GM18511 (cell line): ENCODE measurements at regions not wholly inside any gene's neighbourhood (a gene's known extent, or its start where the extent isn't known, plus 50 kb on each side); places are given as distances from the start of the nearest gene placed in this dataset.
"Not testable (repeated sequence)": the region's sequence is repeated elsewhere in the genome, so short reads cannot be mapped to it uniquely, and the experiment has no call there.

Source experiments
- ATAC-seq: cut with Tn5 transposase; IDR thresholded peaks from one replicate; pipeline ENCODE4 v1.9.1; 2021; ENCODE audit warnings: mild to moderate bottlenecking, moderate library complexity; ENCODE audit not compliant: unreplicated experiment

DNA sequence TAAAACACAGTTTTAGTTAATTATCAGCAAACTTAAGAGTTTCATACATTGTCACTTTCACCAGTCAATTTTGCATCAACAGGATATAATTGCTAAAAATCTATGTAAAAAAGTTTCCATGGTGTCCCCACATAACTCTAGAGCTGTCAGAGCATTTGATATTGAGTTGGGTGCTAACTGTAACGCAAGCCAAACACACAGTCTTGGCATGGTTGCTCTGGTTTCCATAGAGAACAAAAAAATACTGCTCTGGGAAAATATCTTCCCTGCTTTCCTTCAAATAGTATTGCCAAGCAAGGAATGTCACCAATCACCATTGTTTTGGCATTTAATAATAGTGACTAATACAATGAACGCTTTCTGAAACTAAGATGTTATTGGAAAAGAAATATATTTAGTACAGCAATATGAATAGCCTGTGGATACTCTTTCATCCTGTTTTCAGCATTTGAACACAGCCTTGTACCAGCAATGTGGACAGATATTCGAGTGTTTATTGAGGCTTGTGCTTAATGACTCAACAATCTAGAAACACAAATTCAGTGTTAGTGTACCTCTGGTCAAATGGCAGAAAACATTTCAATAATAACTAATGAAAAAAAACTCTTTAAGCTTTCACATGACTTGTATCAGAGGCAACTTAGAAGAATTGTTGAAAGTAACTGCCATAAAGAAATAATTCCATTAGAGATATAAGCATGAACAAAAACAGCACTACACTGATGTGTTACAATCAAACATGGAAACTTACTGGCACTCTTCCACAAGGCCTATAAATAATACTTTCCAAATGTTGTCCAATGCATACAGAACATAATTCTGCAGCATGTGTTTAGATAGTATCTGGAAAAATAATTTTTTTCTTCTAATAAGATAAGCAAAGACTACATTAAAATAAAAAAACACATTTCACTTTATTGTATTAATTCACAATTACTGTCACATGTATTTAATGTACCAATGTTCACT, 1469.5 kb upstream of the CELF2 start:
- no peak for ATAC-seq

DNA sequence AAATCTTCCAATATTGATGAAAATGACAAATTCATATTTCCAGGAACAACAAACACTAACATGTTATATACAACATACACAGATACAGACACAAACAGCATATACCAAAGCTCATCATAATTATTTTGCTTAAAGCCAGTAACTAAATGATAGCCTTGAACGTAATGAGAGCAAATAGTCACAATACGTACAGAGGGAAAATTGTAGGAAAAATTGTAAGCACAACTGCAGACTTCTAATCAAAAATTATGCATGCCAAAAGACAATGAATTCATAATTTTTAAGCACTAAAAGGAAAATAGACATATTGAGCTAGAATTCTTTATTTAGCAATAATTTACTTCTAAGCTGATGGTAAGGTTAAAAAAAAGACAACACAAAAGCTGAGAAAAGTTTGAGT, 1466.9 kb upstream of the CELF2 start:
- ATAC-seq: no peak

DNA sequence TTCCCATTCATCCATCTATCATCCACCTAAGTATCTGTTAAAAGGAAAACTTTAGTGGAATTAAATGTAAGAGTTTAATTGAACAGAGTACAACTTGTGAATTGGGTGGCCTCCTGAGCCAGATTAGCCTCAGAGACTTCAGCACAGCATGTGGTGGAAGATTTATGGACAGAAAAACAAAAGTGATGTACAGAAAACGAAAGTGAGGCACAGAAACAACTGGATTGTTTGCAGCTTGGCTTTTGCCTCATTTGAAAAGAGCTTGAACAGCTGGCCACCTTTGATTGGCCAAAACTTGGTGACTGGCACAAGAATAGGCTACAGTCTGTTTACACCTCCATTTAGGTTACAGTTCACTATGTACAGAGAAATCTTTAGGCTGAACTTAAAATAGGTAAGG, 1463.4 kb upstream of the CELF2 start:
- no peak for ATAC-seq

DNA sequence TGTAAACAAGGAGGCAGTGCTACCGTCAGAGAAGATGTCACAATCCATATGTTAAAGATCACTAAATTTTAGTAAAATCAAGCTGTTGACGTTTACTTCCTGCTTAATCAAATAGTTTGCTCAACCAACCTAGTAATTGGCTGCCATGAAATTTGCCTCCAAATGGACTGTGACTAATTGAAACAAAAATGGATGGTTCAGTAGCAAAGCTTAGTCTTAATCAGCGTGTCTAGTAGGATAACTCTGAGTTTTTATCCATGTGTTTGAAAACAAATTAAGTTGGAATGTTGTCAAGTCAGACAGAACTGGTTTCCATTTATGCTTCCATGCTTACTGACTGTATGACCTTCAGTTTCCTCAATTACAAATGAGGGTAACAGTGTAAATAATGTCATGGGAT, 1456.7 kb upstream of the CELF2 start:
- no peak for ATAC-seq

DNA sequence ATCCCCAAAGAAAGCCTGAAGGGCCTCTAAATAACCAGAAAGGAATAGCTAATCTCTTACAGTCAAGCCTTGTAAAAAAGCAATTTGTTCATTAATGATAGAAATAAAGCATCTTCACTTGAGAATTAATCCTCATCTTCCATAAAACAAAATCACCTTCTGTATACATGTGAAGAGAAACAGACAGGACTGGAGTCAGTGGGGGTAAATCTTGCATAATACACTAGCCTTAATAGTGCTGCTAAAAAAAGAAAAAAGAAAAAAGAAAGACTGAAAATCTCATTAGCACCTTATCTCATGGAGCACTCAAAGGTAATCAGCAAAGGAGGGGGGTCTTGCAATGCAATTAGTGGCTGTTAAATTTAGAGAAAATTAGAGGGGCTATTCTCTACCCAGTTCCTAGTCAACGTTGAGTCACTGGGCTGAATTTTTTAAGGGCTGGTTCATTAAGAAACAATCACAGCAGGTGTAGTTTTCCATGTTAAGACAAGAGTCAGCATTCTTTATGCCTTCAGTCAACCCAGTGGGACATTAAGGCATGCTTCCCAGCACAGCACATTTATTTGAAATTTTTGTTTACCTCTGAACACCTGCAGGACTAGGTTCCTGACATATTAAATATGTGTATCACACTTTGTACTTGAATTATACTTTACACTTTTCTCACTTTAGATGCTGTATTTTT, 1455.7 kb upstream of the CELF2 start:
- no peak for ATAC-seq

DNA sequence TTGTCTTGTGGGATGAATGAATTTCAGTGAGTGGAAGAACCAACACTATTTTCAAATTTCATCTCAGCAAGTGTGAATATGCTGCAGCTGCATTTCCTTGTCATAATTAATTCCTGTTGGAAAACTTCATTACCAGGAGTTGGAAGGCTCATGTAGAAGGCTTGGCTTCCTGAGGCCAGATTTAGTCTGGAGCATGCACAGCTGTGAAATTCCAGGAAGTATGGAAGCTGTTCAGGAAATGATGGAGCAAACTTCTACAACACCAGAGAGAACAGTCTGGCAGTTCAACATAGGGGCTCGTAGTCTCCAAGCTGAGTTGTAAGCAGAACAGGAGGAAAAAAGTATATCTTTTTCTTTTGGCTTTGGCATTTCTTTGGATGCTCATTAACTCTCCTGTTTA, 1439.9 kb upstream of the CELF2 start:
- ATAC-seq: no peak

DNA sequence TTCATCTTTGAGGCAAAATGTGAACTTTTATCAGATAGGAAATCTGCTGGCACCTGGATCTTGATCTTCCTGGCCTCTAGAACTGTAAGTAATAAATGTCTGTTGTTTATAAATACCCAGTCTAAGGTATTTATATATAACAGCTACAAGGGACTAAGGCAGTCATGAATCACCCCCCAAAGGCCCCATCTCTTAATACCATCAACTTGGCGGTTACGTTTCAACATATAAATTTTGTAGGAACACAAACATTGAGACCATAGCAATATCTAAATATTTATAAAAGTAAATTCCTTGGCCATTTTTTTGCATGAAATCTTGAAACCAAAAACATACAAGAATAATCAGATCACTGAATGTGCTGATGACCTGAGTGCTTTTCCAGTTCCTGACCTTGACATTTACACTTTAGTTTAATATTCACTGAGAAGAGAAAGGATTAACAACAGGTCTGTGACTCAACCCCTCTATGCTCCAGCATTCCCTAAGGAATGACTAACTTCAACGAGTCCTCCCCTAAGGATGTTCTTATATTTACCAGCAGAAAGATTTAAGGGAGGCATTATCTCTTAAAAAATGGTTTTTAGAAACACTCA, 1438.5 kb upstream of the CELF2 start:
- ATAC-seq: no peak

DNA sequence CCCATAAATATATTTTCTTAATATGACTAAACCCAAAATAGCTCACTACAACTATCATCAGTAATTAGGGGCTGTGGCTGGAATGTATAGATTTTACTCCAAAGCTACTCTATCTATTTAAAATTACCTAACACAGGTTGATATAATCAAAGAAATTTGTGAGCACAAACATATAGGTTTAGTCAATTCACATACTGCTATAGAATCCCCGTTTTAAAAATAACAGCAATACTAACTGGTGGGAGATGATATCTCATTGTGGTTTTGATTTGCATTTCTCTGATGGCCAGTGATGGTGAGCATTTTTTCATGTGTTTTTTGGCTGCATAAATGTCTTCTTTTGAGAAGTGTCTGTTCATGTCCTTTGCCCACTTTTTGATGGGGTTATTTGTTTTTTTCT, 1434.9 kb upstream of the CELF2 start:
- ATAC-seq: not testable (repeated sequence)

DNA sequence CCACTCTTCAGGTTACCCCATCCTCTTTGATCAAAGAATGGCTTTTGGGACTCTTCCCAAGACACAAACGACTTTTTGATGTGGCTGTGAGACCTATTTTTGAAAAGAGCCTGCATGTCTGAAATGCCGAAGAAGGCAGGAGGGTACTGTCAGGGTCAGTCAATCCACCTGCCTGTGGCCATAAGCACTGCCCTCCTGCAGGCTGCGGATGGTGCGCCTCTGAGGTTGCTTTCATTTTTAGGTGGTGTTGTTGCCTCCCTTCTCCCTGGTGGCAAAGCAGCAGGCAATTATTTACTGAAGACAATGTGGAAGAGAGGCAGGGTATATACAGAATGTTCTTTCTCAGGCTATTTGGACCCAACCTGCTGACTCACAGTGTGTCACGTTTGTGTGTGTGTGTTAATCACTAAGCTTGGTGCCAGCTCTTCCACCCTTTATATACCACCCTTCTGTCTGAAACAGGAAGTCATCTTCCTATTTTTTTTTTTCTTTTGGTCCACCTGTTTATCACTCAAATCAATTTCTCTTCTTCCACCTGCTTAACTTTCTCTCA, 1421.2 kb upstream of the CELF2 start:
- no peak for ATAC-seq

DNA sequence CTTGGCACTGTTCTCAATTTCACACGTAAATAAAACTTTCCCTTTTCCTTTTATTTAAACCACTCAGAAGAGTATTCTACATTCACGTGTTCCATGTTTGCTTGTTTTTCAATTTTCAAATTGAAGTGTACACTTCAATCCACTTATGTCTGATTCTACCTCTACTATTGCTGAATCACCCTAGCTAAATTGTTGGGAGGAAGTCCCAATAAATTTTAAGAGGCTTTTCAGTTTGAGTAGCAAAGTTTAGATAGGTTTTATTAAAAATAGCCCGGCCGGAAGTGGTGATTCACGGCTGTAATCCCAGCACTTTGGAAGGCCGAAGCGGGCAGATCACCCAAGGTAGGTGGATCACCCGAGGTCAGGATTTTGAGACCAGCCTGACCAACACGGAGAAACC, 1414.7 kb upstream of the CELF2 start:
- no peak for ATAC-seq

DNA sequence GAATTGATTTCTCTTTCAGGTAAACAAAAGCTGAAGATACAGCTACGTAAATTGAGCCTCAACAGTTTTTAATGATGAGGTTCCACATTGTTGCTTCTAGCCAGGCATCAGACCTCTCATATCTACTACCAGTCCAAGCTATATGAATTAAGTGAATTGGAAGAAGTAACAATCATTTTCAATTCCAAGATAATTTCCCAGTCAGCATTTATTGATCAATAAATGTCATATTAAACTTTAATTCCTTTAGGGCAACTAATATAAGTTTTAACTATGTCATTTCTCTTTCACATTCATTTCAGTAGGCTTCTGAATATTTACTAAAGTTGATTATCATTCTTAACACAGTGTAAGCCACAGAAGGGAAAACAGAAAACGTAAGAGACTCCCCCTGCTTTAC, 1413.7 kb upstream of the CELF2 start:
- no peak for ATAC-seq

DNA sequence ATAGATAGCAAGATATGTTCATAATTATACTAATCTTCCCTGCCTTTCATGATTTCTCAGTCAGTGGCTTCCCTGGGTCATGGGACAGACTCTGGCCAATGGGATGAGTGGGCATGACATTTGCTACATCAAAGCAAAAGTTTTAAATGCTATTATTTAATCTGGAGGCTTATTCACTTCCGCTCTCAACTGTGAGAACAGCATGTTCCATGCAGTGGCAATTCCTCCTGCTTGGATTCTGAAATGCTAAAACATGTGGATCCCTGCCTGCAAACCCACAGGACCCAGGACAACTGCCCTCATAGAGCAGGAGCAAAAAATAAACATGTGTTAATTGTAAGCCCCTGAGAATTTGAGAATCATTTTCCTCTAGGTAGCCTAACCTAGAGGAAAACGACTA, 1412.4 kb upstream of the CELF2 start:
- ATAC-seq: no peak

DNA sequence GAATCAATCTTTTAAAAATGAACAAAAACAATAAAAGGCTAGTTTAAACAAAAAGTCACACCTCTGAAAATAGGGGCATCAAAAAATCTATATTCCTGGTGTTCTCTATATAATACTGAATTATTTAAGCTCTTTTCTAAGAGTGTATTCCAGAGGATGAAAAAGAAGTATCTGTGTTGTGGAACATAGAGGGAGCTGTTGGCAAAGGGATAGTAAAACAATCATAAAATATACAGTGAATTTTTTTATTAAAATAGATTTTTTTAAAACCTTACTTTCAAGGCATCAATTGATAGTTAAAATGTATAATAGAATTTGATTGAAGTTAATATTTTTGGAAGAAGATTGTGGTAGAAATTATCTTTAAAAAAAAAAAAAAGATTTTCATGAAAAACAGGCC, 1409.1 kb upstream of the CELF2 start:
- no peak for ATAC-seq

DNA sequence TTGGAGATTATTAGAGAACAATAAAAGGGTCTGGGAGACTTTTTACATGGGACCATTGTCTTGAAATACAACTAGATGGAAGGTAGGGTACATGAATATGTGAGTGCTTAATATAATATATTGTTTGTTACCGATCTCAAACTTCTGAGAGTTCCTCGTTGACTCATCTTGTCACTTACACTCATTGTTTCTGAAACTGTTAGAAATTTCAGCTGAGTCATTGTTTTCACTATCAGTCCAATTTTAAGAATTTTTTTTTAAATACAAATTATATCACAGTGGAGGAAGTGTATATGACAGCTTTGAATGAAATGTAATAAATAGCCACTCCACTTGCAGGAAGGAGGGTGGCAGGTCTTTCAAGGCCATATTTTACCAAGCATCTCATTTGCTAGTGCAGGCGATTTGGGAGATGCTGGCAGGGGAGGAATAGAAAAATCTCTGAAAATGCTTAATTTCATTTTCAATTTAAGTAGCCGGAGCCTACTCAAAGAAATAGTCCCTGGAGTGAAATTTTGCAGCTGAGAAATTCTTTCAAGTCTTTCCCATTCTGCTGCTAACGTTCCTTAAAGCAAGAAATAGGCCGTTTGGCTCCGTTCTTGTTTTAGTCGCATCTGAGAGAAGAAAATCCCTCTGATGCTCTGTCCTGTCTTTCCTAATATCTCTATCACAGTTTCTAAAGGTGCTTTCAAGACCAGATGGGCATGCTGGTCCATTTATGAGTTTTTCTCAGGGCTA, 1404.2 kb upstream of the CELF2 start:
- ATAC-seq: peak; percentile 90

DNA sequence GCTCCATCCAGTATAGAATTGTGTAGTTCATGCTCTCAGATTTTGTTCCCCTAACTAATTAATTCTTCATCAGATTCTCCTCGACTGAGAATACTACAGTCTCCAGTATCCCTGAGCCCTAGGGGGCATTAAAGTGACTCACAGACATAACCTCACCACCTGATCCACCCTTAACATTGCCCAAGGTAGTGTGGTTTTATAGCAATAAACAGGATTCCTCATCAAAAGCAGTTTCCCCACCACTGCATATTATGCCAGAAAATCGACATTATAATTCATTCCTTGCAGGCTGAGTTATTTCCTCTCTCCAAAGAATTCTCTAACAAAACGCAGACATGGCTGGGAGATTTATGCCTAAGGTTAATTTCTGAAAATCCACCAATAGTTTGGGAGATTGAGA, 1402.5 kb upstream of the CELF2 start:
- ATAC-seq: no peak

DNA sequence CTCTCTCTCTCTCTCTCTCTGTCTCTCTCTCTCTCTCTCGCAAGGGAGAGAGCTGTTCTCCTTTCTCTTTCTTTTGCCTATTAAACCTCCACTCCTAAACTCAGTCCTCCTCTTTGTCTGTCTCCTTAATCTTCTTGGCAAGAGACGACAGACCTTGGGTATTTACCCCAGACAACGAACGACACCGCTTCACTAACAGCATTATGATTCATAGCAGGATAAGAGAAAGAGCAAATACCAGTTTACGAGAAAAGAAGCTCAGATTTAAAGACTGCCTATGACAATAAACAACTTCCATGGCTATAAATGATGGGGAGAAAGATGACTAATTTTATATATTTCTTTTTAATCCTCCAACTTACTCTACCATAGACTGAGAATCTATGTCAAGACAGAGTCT, 1396.5 kb upstream of the CELF2 start:
- no peak for ATAC-seq

DNA sequence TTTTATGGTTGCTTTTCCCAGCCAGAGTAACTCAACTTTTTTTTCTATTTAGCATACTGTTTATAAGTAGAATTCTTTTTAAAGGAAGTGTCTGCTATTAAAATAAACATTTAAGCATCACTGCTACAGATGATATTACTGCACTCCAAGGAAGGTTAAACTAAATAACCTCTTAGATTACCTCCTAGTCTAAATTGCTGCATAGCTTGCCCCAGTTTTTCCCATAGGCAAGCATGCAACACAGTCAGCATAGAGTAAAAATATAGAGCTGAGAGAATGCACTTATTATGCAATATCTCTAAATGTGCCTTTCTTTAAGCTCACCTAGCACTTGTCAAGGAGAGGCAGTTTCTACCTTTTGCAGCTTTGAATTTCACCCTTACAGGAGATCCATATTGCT, 1392.4 kb upstream of the CELF2 start:
- ATAC-seq: no peak

DNA sequence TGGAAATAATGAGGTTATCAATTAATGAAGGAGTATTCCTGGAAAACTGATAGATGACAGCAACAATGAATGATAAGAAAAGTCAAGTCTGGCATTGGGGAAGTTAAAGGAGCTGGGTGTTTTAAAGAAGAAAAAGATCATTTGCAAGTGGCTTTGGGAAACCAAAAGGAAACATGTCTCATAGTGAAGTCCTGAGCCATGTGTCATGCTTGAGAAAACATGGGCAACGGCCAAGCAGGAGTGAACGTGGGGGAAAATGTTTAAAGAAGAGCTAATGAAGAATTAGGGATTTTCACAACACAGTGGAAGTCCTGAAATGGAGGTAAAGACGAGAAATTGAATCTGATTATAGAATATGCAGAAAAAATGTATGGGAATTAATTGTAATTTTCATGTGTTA, 1383.2 kb upstream of the CELF2 start:
- no peak for ATAC-seq

DNA sequence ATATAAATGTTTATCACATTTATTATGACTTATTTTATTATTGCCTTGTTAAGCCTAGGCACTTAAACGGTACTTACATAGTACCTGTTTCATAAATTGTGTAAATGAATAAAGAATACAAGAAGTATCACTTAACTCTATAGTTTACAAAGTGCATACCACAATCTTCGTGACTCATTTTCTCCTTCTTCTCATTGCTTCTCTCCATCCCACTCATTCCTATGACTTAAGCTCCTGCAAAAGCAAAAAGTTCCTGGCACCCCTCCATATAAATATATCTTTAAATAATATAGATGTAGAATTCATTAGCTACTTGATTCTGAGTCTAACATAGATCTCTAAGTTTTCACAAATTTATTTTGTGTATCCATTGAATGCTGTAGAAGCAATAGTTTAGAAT, 1382.0 kb upstream of the CELF2 start:
- ATAC-seq: no peak

DNA sequence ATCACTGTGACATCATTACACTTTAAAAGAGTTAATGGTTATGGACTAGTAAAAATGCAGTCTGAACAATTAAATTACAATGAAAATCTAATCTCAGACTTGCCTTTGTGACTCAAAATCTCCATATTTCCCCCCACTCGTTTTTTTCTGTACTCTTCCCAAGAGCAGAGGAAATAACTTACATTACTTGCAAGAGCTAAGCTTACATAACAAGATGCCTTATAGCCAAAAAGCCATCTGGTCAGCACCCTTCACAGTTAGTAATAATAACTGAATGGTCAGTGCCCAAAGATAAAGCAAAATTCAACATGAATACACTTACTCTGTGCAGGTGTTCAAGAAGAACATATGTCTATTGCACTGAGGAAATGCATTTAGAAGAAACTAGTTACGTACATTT, 1381.5 kb upstream of the CELF2 start:
- no peak for ATAC-seq

DNA sequence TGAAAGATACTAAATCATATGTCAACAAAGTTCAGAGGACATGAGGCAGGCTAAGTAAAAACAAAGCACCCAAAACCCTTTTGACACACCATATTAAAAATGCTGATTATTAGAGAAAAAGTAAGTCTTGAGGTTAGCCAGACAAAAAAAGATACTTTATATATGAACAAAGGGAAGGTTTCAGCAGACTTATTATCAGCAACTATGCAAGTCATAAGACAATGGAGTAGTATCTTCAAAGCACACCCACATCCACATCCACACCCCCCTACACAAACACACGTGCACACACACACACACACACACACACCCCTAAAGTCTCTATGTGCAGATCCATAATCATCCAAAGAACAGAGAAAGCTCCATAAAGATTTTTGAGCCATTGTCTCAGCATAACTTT, 1373.9 kb upstream of the CELF2 start:
- ATAC-seq: no peak
